ENCODE measurements at regions not wholly inside any gene's neighbourhood (a gene's known extent, or its start where the extent isn't known, plus 50 kb on each side); places are given as distances from the start of the nearest gene placed in this dataset.
"Not testable (repeated sequence)": the region's sequence is repeated elsewhere in the genome, so short reads cannot be mapped to it uniquely, and the experiment has no call there.

DNA sequence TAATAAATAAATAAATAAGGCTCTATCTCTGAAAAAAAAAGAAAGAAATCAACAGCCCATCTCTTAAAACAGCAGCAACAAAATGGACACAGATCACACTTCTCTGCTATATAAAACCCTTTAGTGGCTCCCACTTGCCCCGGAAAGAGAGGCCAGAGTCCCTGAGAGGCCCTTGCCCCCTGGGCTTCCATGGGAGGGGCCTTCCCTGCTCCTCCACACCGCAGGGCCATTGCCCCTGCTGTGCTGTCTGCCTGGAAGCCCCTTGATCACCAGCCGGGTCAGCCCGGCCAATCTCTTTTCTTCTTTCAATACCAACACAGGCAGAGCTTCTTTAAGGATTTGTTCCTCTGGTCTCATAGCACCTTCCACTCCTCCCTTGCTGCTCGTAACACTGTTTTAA, 171.1 kb downstream of the URI1 start (continued):
- TF ChIP-seq, protein P1, sequence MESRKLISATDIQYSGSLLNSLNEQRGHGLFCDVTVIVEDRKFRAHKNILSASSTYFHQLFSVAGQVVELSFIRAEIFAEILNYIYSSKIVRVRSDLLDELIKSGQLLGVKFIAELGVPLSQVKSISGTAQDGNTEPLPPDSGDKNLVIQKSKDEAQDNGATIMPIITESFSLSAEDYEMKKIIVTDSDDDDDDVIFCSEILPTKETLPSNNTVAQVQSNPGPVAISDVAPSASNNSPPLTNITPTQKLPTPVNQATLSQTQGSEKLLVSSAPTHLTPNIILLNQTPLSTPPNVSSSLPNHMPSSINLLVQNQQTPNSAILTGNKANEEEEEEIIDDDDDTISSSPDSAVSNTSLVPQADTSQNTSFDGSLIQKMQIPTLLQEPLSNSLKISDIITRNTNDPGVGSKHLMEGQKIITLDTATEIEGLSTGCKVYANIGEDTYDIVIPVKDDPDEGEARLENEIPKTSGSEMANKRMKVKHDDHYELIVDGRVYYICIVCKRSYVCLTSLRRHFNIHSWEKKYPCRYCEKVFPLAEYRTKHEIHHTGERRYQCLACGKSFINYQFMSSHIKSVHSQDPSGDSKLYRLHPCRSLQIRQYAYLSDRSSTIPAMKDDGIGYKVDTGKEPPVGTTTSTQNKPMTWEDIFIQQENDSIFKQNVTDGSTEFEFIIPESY (IDR thresholded peaks at IDR 0.05), result no peak
- TF ChIP-seq GABPA (IDR thresholded peaks at IDR 0.05 in 1 of 2, conservative IDR thresholded peaks at IDR 0.05 in 1 of 2) (no peak), TAF1 (conservative IDR thresholded peaks at IDR 0.05) (no peak), RAD21 (IDR thresholded peaks at IDR 0.05) (no peak), FOXA1 (IDR thresholded peaks at IDR 0.05) (no peak)
- TF ChIP-seq, protein P2, sequence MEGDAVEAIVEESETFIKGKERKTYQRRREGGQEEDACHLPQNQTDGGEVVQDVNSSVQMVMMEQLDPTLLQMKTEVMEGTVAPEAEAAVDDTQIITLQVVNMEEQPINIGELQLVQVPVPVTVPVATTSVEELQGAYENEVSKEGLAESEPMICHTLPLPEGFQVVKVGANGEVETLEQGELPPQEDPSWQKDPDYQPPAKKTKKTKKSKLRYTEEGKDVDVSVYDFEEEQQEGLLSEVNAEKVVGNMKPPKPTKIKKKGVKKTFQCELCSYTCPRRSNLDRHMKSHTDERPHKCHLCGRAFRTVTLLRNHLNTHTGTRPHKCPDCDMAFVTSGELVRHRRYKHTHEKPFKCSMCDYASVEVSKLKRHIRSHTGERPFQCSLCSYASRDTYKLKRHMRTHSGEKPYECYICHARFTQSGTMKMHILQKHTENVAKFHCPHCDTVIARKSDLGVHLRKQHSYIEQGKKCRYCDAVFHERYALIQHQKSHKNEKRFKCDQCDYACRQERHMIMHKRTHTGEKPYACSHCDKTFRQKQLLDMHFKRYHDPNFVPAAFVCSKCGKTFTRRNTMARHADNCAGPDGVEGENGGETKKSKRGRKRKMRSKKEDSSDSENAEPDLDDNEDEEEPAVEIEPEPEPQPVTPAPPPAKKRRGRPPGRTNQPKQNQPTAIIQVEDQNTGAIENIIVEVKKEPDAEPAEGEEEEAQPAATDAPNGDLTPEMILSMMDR (IDR thresholded peaks at IDR 0.05; ENCODE audit: low read depth, low read length, missing input control), result no peak

DNA sequence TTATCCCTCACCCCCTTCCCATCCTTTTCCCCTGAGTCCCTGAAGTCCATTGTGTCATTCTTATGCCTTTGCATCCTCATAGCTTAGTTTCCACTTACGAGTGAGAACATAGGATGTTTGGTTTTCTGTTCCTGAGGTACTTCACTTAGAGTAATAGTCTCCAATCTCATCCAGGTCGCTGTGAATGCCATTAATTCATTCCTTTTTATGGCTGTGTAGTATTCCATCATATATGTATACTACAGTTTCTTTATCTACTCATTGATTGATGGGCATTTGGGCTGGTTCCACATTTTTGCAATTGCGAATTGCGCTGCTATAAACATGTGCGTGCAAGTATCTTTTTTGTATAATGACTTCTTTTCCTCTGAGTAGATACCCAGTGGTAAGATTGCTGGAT, 172.1 kb downstream of the URI1 start:
- not testable (repeated sequence) for H3K9ac ChIP-seq (ENCODE audit: low read depth in 1 of 2, low read length in 2 of 2); H3K9me3 ChIP-seq (ENCODE audit: control insufficient read depth in 4 of 4, low read length in 3 of 4); H3K4me1 ChIP-seq (ENCODE audit: control insufficient read depth in 4 of 4, insufficient read depth in 4 of 4, low read length in 3 of 4); H3K27ac ChIP-seq (ENCODE audit: low read depth in 1 of 2, low read length in 2 of 2); H3K27me3 ChIP-seq (ENCODE audit: control insufficient read depth in 4 of 4, insufficient read depth in 4 of 4, low read length in 3 of 4); H3K4me3 ChIP-seq (ENCODE audit: low read depth in 1 of 3, low read length in 3 of 3); DNase-seq (ENCODE audit: low spot score); H3K36me3 ChIP-seq (ENCODE audit: control insufficient read depth in 4 of 4, insufficient read depth in 3 of 4, low read depth in 1 of 4, low read length in 3 of 4)
- WGBS, result 80% methylated on average over 5 of the region's 5 CpGs

DNA sequence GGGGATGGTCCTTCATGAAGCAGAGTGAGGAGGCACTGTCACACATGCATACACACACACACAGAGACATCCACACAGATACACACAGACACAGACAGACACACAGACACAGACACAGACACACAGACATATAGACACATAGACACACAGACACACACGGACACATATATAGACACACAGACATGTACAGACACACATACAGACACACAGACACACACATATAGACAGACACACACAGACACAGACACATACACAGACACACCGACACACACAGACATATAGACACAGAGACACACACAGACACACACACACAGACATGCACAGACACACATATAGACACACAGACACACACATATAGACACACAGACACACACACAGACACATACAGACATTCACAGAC, 173.9 kb downstream of the URI1 start:
- WGBS, result 98% methylated on average over 2 of the region's 2 CpGs
- Histone ChIP-seq H3K4me3 (ENCODE audit: low read depth in 1 of 3, low read length in 3 of 3) (no peak overlapping the region), H3K9ac (ENCODE audit: low read depth in 1 of 2, low read length in 2 of 2) (no peak overlapping the region), H3K27ac (ENCODE audit: low read depth in 1 of 2, low read length in 2 of 2) (no peak overlapping the region), H3K9me3 (ENCODE audit: control insufficient read depth in 4 of 4, low read length in 3 of 4) (no peaks in the 10 kb centered on the region), H3K27me3 (ENCODE audit: control insufficient read depth in 4 of 4, insufficient read depth in 4 of 4, low read length in 3 of 4) (no peaks in the 10 kb centered on the region), H3K36me3 (ENCODE audit: control insufficient read depth in 4 of 4, insufficient read depth in 3 of 4, low read depth in 1 of 4, low read length in 3 of 4) (no peaks in the 10 kb centered on the region), H3K4me1 (ENCODE audit: control insufficient read depth in 4 of 4, insufficient read depth in 4 of 4, low read length in 3 of 4) (no peaks in the 10 kb centered on the region)
- TF ChIP-seq, protein P1 (IDR thresholded peaks at IDR 0.05), result no peak
- no peak for TF ChIP-seq EGR1 (IDR thresholded peaks at IDR 0.05; ENCODE audit: low read depth in 2 of 2)
- TF ChIP-seq, protein P3, sequence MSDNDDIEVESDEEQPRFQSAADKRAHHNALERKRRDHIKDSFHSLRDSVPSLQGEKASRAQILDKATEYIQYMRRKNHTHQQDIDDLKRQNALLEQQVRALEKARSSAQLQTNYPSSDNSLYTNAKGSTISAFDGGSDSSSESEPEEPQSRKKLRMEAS (IDR thresholded peaks at IDR 0.05), result no peak
- TF ChIP-seq NR2F2 (IDR thresholded peaks at IDR 0.05), result no peak
- no peak for TF ChIP-seq GABPA (IDR thresholded peaks at IDR 0.05 in 1 of 2, conservative IDR thresholded peaks at IDR 0.05 in 1 of 2)
- no peak for TF ChIP-seq RAD21 (IDR thresholded peaks at IDR 0.05)
- TF ChIP-seq, protein P2 (IDR thresholded peaks at IDR 0.05; ENCODE audit: low read depth, low read length, missing input control), result no peak
- TF ChIP-seq JUND (IDR thresholded peaks at IDR 0.05), result no peak
- no peak for TF ChIP-seq TAF1 (conservative IDR thresholded peaks at IDR 0.05)
- TF ChIP-seq HNF4A (conservative IDR thresholded peaks at IDR 0.05), result no peak
- TF ChIP-seq HNF4G (IDR thresholded peaks at IDR 0.05), result no peak
- no peak for TF ChIP-seq SP1 (IDR thresholded peaks at IDR 0.05)
- no peak for TF ChIP-seq YY1 (IDR thresholded peaks at IDR 0.05)
- TF ChIP-seq, protein P4, sequence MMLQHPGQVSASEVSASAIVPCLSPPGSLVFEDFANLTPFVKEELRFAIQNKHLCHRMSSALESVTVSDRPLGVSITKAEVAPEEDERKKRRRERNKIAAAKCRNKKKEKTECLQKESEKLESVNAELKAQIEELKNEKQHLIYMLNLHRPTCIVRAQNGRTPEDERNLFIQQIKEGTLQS (IDR thresholded peaks at IDR 0.05), result no peak
- TF ChIP-seq, protein P5, sequence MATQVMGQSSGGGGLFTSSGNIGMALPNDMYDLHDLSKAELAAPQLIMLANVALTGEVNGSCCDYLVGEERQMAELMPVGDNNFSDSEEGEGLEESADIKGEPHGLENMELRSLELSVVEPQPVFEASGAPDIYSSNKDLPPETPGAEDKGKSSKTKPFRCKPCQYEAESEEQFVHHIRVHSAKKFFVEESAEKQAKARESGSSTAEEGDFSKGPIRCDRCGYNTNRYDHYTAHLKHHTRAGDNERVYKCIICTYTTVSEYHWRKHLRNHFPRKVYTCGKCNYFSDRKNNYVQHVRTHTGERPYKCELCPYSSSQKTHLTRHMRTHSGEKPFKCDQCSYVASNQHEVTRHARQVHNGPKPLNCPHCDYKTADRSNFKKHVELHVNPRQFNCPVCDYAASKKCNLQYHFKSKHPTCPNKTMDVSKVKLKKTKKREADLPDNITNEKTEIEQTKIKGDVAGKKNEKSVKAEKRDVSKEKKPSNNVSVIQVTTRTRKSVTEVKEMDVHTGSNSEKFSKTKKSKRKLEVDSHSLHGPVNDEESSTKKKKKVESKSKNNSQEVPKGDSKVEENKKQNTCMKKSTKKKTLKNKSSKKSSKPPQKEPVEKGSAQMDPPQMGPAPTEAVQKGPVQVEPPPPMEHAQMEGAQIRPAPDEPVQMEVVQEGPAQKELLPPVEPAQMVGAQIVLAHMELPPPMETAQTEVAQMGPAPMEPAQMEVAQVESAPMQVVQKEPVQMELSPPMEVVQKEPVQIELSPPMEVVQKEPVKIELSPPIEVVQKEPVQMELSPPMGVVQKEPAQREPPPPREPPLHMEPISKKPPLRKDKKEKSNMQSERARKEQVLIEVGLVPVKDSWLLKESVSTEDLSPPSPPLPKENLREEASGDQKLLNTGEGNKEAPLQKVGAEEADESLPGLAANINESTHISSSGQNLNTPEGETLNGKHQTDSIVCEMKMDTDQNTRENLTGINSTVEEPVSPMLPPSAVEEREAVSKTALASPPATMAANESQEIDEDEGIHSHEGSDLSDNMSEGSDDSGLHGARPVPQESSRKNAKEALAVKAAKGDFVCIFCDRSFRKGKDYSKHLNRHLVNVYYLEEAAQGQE (IDR thresholded peaks at IDR 0.05), result no peak
- TF ChIP-seq RXRA (IDR thresholded peaks at IDR 0.05), result no peak
- TF ChIP-seq FOXA1 (IDR thresholded peaks at IDR 0.05), result no peak
- no peak for TF ChIP-seq FOXA2 (IDR thresholded peaks at IDR 0.05)
- DNase-seq (ENCODE audit: low spot score), result no peak

All from liver (tissue), 8 donors.